ENCODE measurements at regions not wholly inside any gene's neighbourhood (a gene's known extent, or its start where the extent isn't known, plus 50 kb on each side); places are given as distances from the start of the nearest gene placed in this dataset.

- TF ChIP-seq KAT7 (CRISPR knock-in tag; IDR thresholded peaks at IDR 0.05; ENCODE audit: borderline replicate concordance) (no peak), ARHGAP35 (IDR thresholded peaks at IDR 0.05; ENCODE audit: partially characterized antibody) (no peak), ZNF75A (CRISPR knock-in tag; IDR thresholded peaks at IDR 0.05) (no peak), ERF (CRISPR knock-in tag; IDR thresholded peaks at IDR 0.05) (no peak), NCOA6 (IDR thresholded peaks at IDR 0.05) (no peak), ZBTB5 (IDR thresholded peaks at IDR 0.05) (no peak), NKRF (IDR thresholded peaks at IDR 0.05; ENCODE audit: borderline replicate concordance) (no peak), EP400 (IDR thresholded peaks at IDR 0.05) (no peak; the same call in 1 of the 2 replicates), ZBED1 (IDR thresholded peaks at IDR 0.05) (no peak), CREM (IDR thresholded peaks at IDR 0.05; ENCODE audit: low read depth) (peak; percentile 57), RBM22 (IDR thresholded peaks at IDR 0.05; ENCODE audit: low read depth, low read length, poor library complexity, severe bottlenecking) (no peak), ZNF551 (CRISPR knock-in tag; IDR thresholded peaks at IDR 0.05) (no peak), NFYB (IDR thresholded peaks at IDR 0.05; ENCODE audit: extremely low read depth, insufficient read length) (no peak), CREB3L1 (IDR thresholded peaks at IDR 0.05; ENCODE audit: borderline replicate concordance, low read depth) (no peak), ATF6 (CRISPR knock-in tag; IDR thresholded peaks at IDR 0.05) (no peak), CTCF (IDR thresholded peaks at IDR 0.05 in 2 of 3, conservative IDR thresholded peaks at IDR 0.05 in 1 of 3; ENCODE audit: insufficient read depth in 2 of 3, low read depth in 1 of 3, low read length in 3 of 3) (no peak)
These were observed 238.7 kb upstream of the P2RY1 start (continued) for GRCh38 chr3:152595975-152596821.

All from K562 (cell line).